ENCODE measurements at regions not wholly inside any gene's neighbourhood (a gene's known extent, or its start where the extent isn't known, plus 50 kb on each side); places are given as distances from the start of the nearest gene placed in this dataset.

GRCh38 chr5:30063503-30063902 lies 1130.0 kb upstream of the CDH6 start:
- H3K4me3 ChIP-seq (ENCODE audit: control insufficient read depth, low read depth, low read length): no peak overlapping the region
- no peak for DNase-seq (ENCODE audit: low read depth)
- TF ChIP-seq CTCF (IDR thresholded peaks at IDR 0.05; ENCODE audit: control insufficient read depth, insufficient read depth, low read depth, low read length, missing control alignments): no peak

- TF ChIP-seq CTCF (IDR thresholded peaks at IDR 0.05; ENCODE audit: control insufficient read depth, insufficient read depth, low read depth, low read length, missing control alignments): no peak
- DNase-seq (ENCODE audit: low read depth): no peak
These were observed 1141.5 kb upstream of the CDH6 start for GRCh38 chr5:30051976-30052375.

DNA sequence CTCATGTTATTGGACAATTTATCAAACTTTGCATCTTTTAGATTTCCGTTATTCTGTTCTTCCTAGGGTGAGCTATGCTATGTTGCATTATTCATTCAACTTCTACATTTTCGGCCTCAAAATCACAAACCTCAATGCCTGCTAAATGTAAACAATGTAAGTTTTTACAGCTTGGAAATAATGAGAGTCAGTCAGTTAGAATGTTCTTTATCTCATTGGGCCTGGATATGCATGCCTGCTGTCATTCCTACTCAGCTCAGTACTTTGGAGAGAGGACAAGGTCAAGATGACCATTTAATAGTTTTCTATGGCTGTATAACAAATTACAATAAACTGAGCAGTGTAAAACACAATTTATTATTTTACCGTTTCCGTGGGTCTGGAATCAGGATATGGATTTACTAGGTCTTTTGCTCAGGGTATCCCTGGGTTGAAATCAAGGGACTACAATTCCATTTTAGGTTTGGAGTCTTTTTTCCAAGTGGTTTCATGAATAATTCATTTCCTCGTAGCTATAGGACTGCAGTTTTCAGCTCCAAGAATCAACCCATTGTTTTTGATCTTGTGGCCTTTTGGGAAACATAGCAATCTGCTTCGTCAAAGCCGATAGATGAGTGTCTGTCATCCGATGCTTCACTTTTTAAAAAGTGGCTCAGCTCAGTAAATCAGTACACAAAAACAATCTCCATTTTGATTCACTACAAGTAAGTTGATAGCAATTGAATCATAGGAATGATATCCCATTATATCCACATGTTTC lies 1143.2 kb upstream of the CDH6 start:
- no peak for TF ChIP-seq CTCF (IDR thresholded peaks at IDR 0.05; ENCODE audit: control insufficient read depth, insufficient read depth, low read depth, low read length, missing control alignments)

More at GRCh38 chr5:30051976-30052375, 1141.5 kb upstream of the CDH6 start:
- no peak overlapping the region for H3K4me3 ChIP-seq (ENCODE audit: control insufficient read depth, low read depth, low read length)

GRCh38 chr5:30042677-30043076 lies 1150.8 kb upstream of the CDH6 start:
- no peak for TF ChIP-seq CTCF (IDR thresholded peaks at IDR 0.05; ENCODE audit: control insufficient read depth, insufficient read depth, low read depth, low read length, missing control alignments)
- no peak for DNase-seq (ENCODE audit: low read depth)
- no peak overlapping the region for H3K4me3 ChIP-seq (ENCODE audit: control insufficient read depth, low read depth, low read length)

More for the DNA sequence above, 1143.2 kb upstream of the CDH6 start:
- no peak for DNase-seq (ENCODE audit: low read depth)
- no peak overlapping the region for H3K4me3 ChIP-seq (ENCODE audit: control insufficient read depth, low read depth, low read length)

DNA sequence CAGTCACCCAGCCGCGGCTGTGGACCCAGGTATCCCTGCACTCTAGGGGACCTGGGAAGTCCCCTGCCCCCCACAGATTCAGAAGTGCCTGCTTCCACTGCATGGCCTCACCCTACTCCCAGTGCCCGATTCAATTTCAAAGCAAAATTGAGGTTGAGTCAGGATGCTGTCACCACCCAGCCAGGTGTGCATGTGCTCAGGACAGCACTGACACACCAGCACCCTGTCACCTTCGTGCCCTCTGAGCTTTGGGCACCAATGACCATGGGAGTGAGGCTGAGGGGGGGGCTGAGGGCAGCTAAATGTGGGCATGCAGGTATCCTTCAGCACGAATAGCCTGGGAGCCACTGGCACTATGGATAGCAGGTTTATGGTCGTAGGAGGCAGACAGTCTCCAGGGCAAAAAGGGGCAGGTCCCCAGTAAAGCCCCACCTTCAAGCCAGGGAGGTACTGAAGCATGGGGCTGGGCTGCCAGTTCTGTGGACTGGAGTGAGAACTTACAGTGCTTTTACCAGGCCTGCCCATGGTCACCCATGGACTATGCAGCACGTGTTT lies 1151.6 kb upstream of the CDH6 start:
- DNase-seq (ENCODE audit: low read depth): no peak
- H3K4me3 ChIP-seq (ENCODE audit: control insufficient read depth, low read depth, low read length): no peak overlapping the region
- no peak for TF ChIP-seq CTCF (IDR thresholded peaks at IDR 0.05; ENCODE audit: control insufficient read depth, insufficient read depth, low read depth, low read length, missing control alignments)

DNA sequence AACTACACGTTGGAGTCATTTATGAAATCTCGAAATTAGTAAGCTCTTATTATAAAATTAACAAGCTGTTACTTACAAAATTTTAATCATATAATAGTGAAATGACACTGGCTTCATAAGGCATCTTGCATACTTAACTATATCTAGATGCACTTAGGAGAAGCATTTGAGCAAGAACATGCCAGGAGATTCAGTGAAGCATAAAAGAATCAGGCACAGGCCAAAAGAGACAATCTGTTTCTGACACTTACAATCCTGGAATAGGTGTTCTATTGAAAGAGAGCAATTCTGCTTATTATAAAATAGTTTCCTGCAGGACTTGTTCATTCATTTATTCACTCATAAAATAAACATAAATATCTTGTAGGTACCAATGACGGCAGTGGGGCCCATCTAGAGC lies 1152.2 kb upstream of the CDH6 start:
- no peak for TF ChIP-seq CTCF (IDR thresholded peaks at IDR 0.05; ENCODE audit: control insufficient read depth, insufficient read depth, low read depth, low read length, missing control alignments)

More for the DNA sequence above, 1152.2 kb upstream of the CDH6 start:
- DNase-seq (ENCODE audit: low read depth): no peak
- no peak overlapping the region for H3K4me3 ChIP-seq (ENCODE audit: control insufficient read depth, low read depth, low read length)

All from AG09309 (cell line).